WTC11 (cell line): ENCODE measurements at regions not wholly inside any gene's neighbourhood (a gene's known extent, or its start where the extent isn't known, plus 50 kb on each side); places are given as distances from the start of the nearest gene placed in this dataset.
"Not testable (repeated sequence)": the region's sequence is repeated elsewhere in the genome, so short reads cannot be mapped to it uniquely, and the experiment has no call there.

Experiments used
- ATAC-seq: fragments of 200-7000 bp; cut with Tn5 transposase; 2 replicates; pipeline ENCODE4 v1.10.0; 2021; ENCODE audit warnings: mild to moderate bottlenecking, moderate library complexity
- CTCF ChIA-PET: fragments of 300-600 bp; sonication (Branson Sonifier 250); formaldehyde crosslinking; loops from one replicate; lab custom pipeline; 2021; ENCODE audit warnings: antibody characterized with exemption; lab: Charles Lee
- POLR2A ChIA-PET: fragments of 350-600 bp; sonication (Branson Sonifier 250); formaldehyde crosslinking; loops from one replicate; lab custom pipeline; 2021; ENCODE audit warnings: antibody characterized with exemption; lab: Charles Lee
- DNase-seq: peaks from one replicate; pipeline ENCODE4 v3.0.0; 2021; ENCODE audit warnings: low spot score
- H3K27ac Mint-ChIP-seq: 2 replicates; pipeline ENCODE4 v1.8.0; 2021; ENCODE audit warnings: mixed read lengths
- H3K27me3 Mint-ChIP-seq: 2 replicates; pipeline ENCODE4 v1.8.0; 2021; ENCODE audit warnings: low read depth, mild to moderate bottlenecking, moderate library complexity, mixed read lengths
- H3K36me3 Mint-ChIP-seq: 2 replicates; pipeline ENCODE4 v1.8.0; 2021; ENCODE audit warnings: mixed read lengths
- H3K4me1 Mint-ChIP-seq: 2 replicates; pipeline ENCODE4 v1.8.0; 2022; ENCODE audit warnings: mixed read lengths
- H3K4me3 Mint-ChIP-seq: 2 replicates; pipeline ENCODE4 v1.8.0; 2021; ENCODE audit warnings: mild to moderate bottlenecking, moderate library complexity, mixed read lengths
- H3K9me3 Mint-ChIP-seq: 2 replicates; pipeline ENCODE4 v1.8.0; 2021; ENCODE audit warnings: mixed read lengths
- ERG ChIP-seq: fragments of 250-450 bp; sonication (Bioruptor Pico); IDR thresholded peaks from 2 replicates; pipeline ENCODE4 v1.8.0; 2021; ENCODE audit warnings: mild to moderate bottlenecking
- HMGA2 ChIP-seq: fragments of 250-450 bp; sonication (Bioruptor Pico); IDR thresholded peaks from 2 replicates; pipeline ENCODE4 v1.4.0; 2021; ENCODE audit warnings: mild to moderate bottlenecking, moderate library complexity
- HMGXB4 ChIP-seq: sonication (generic); formaldehyde crosslinking; IDR thresholded peaks from 2 replicates; pipeline ENCODE4 v1.8.1; 2023; ENCODE audit warnings: mild to moderate bottlenecking, moderate library complexity, missing genetic modification reagents
- JAZF1 ChIP-seq: fragments of 250-450 bp; sonication (Bioruptor Pico); IDR thresholded peaks from 2 replicates; pipeline ENCODE4 v1.9.0; 2021; ENCODE audit warnings: moderate library complexity, mild to moderate bottlenecking, inconsistent platforms
- KAT7 ChIP-seq: sonication (generic); formaldehyde crosslinking; IDR thresholded peaks from 2 replicates; pipeline ENCODE4 v1.8.1; 2023; ENCODE audit warnings: missing genetic modification reagents, mild to moderate bottlenecking, borderline replicate concordance
- MAX ChIP-seq: sonication (generic); formaldehyde crosslinking; IDR thresholded peaks from 2 replicates; pipeline ENCODE4 v1.8.0; 2022; ENCODE audit warnings: mild to moderate bottlenecking, missing genetic modification reagents
- MLX ChIP-seq: sonication (generic); formaldehyde crosslinking; IDR thresholded peaks from 2 replicates; pipeline ENCODE4 v1.8.1; 2023; ENCODE audit warnings: mild to moderate bottlenecking, missing genetic modification reagents, moderate library complexity
- NFYB ChIP-seq: sonication (generic); formaldehyde crosslinking; conservative IDR thresholded peaks from 2 replicates; pipeline ENCODE4 v1.8.0; 2022; ENCODE audit warnings: low read depth, missing genetic modification reagents
- NR3C1 ChIP-seq: sonication (generic); formaldehyde crosslinking; conservative IDR thresholded peaks from 2 replicates; pipeline ENCODE4 v1.8.1; 2023; ENCODE audit warnings: low read depth, mild to moderate bottlenecking, missing genetic modification reagents
- PREB ChIP-seq: sonication (generic); formaldehyde crosslinking; IDR thresholded peaks from 2 replicates; pipeline ENCODE4 v1.8.1; 2022; ENCODE audit warnings: mild to moderate bottlenecking, missing genetic modification reagents, moderate library complexity, borderline replicate concordance
- PRRX2 ChIP-seq: fragments of 250-450 bp; sonication (Bioruptor Pico); IDR thresholded peaks from 2 replicates; pipeline ENCODE4 v1.8.0; 2021; ENCODE audit warnings: mild to moderate bottlenecking
- RORB ChIP-seq: fragments of 250-450 bp; sonication (Bioruptor Pico); IDR thresholded peaks from 2 replicates; pipeline ENCODE4 v1.9.0; 2021; ENCODE audit warnings: mild to moderate bottlenecking
- SMAD3 ChIP-seq: sonication (generic); formaldehyde crosslinking; IDR thresholded peaks from 2 replicates; pipeline ENCODE4 v1.8.0; 2022; ENCODE audit warnings: missing genetic modification reagents, mild to moderate bottlenecking, borderline replicate concordance
- TCF7 ChIP-seq: sonication (generic); formaldehyde crosslinking; IDR thresholded peaks from 2 replicates; pipeline ENCODE4 v1.8.0; 2022; ENCODE audit warnings: mild to moderate bottlenecking, low read depth, missing genetic modification reagents, moderate library complexity
- ZNF263 ChIP-seq: sonication (generic); formaldehyde crosslinking; IDR thresholded peaks from 2 replicates; pipeline ENCODE4 v1.8.1; 2022; ENCODE audit warnings: low read depth, mild to moderate bottlenecking, moderate library complexity, missing genetic modification reagents
- ZNF416 ChIP-seq: fragments of 250-450 bp; sonication (Bioruptor Pico); IDR thresholded peaks from 2 replicates; pipeline ENCODE4 v1.9.0; 2021; ENCODE audit warnings: mild to moderate bottlenecking, inconsistent platforms
- ZNF423 ChIP-seq: fragments of 250-450 bp; sonication (Bioruptor Pico); IDR thresholded peaks from 2 replicates; pipeline ENCODE4 v2.1.2; 2022; ENCODE audit warnings: mild to moderate bottlenecking, moderate library complexity

GRCh38 chr5:74526111-74526510, 114.4 kb downstream of the ENC1 start:
- TF ChIP-seq RORB (no peak), ZNF423 (CRISPR knock-in tag) (no peak), TCF7 (CRISPR knock-in tag) (no peak), NR3C1 (no peak), ZNF263 (CRISPR knock-in tag) (no peak), HMGXB4 (CRISPR knock-in tag) (no peak), ERG (CRISPR knock-in tag) (no peak), SMAD3 (CRISPR knock-in tag) (no peak), ZNF416 (CRISPR knock-in tag) (no peak), HMGA2 (CRISPR knock-in tag) (no peak), MLX (CRISPR knock-in tag) (no peak), PREB (CRISPR knock-in tag) (no peak), PRRX2 (CRISPR knock-in tag) (no peak), MAX (CRISPR knock-in tag) (no peak), KAT7 (CRISPR knock-in tag) (no peak), NFYB (no peak), JAZF1 (CRISPR knock-in tag) (no peak)
- Mint-ChIP-seq H3K4me1 (no peaks in the 10 kb centered on the region), H3K9me3 (peaks cover 66% of the 10 kb centered on the region), H3K27ac (no peak overlapping the region), H3K4me3 (no peak overlapping the region), H3K27me3 (peaks cover 11% of the 10 kb centered on the region), H3K36me3 (peaks cover 40% of the 10 kb centered on the region)
- ChIA-PET POLR2A (no interaction called here), CTCF (no interaction called here)
- no peak for DNase-seq
- ATAC-seq, result no peak

GRCh38 chr5:74524767-74525166, 115.8 kb downstream of the ENC1 start:
- Mint-ChIP-seq H3K36me3 (peaks cover 40% of the 10 kb centered on the region), H3K9me3 (peaks cover 68% of the 10 kb centered on the region), H3K27me3 (peaks cover 11% of the 10 kb centered on the region)
- POLR2A ChIA-PET, H3K27ac Mint-ChIP-seq, CTCF ChIA-PET, H3K4me1 Mint-ChIP-seq, ATAC-seq, H3K4me3 Mint-ChIP-seq, DNase-seq: not testable (repeated sequence)

- H3K27ac Mint-ChIP-seq, H3K4me3 Mint-ChIP-seq, CTCF ChIA-PET, POLR2A ChIA-PET, DNase-seq, ATAC-seq: not testable (repeated sequence)
- Mint-ChIP-seq H3K27me3 (peaks cover 11% of the 10 kb centered on the region), H3K4me1 (peaks cover 10% of the 10 kb centered on the region), H3K36me3 (peaks cover 40% of the 10 kb centered on the region), H3K9me3 (peaks cover 63% of the 10 kb centered on the region)
Observed at GRCh38 chr5:74523698-74524097, 116.8 kb downstream of the ENC1 start.

- Mint-ChIP-seq H3K4me1 (peaks cover 13% of the 10 kb centered on the region), H3K27me3 (peaks cover 11% of the 10 kb centered on the region), H3K9me3 (peaks cover 58% of the 10 kb centered on the region), H3K36me3 (peaks cover 40% of the 10 kb centered on the region)
- DNase-seq, H3K27ac Mint-ChIP-seq, POLR2A ChIA-PET, ATAC-seq, CTCF ChIA-PET, H3K4me3 Mint-ChIP-seq: not testable (repeated sequence)
Observed at GRCh38 chr5:74522838-74523237, 117.7 kb downstream of the ENC1 start.
